ENCODE measurements at regions not wholly inside any gene's neighbourhood (a gene's known extent, or its start where the extent isn't known, plus 50 kb on each side); places are given as distances from the start of the nearest gene placed in this dataset.
A peak's percentile ranks its signal among the peaks of the same experiment; 100 is the strongest.

GRCh38 chr22:49026494-49027367, 800.9 kb downstream of the BRD1 start:
- no peak for DNase-seq

- DNase-seq: no peak
These were observed 801.7 kb downstream of the BRD1 start for GRCh38 chr22:49025791-49026493.

GRCh38 chr22:49024775-49025440, 802.8 kb downstream of the BRD1 start:
- DNase-seq: no peak

GRCh38 chr22:49023879-49024774, 803.5 kb downstream of the BRD1 start:
- DNase-seq: peak; percentile 25

GRCh38 chr22:49023161-49023878, 804.4 kb downstream of the BRD1 start:
- DNase-seq: peak; percentile 53

- DNase-seq: no peak
These were observed 804.9 kb downstream of the BRD1 start for GRCh38 chr22:49022816-49023160.

GRCh38 chr22:49021926-49022815, 805.5 kb downstream of the BRD1 start:
- peak; percentile 50 for DNase-seq

- peak; percentile 48 for DNase-seq
These were observed 806.3 kb downstream of the BRD1 start for GRCh38 chr22:49021131-49021925.

- DNase-seq: peak; percentile 50
These were observed 807.6 kb downstream of the BRD1 start for GRCh38 chr22:49019737-49020713.

- DNase-seq: peak; percentile 45
These were observed 809.1 kb downstream of the BRD1 start for GRCh38 chr22:49018601-49019000.

- peak; percentile 28 for DNase-seq
These were observed 810.0 kb downstream of the BRD1 start for GRCh38 chr22:49017482-49018329.

- peak; percentile 34 for DNase-seq
These were observed 810.7 kb downstream of the BRD1 start for GRCh38 chr22:49016909-49017481.

GRCh38 chr22:49015993-49016908, 811.4 kb downstream of the BRD1 start:
- DNase-seq: peak; percentile 47

- no peak for DNase-seq
These were observed 812.2 kb downstream of the BRD1 start for GRCh38 chr22:49015459-49015858.

GRCh38 chr22:49014227-49015201, 813.2 kb downstream of the BRD1 start:
- DNase-seq: peak; percentile 36
